ENCODE measurements at regions not wholly inside any gene's neighbourhood (a gene's known extent, or its start where the extent isn't known, plus 50 kb on each side); places are given as distances from the start of the nearest gene placed in this dataset.

GRCh38 chr16:26959416-26960009 is 107.2 kb upstream of the C16orf82 start:
- H2AFZ ChIP-seq (ENCODE audit: control insufficient read depth, low read length): no peak overlapping the region
- H3K36me3 ChIP-seq (ENCODE audit: control insufficient read depth in 2 of 2, extremely low read depth in 1 of 2, insufficient read depth in 2 of 2, low read length in 2 of 2): no peaks in the 10 kb centered on the region
- no peak overlapping the region for H3K27ac ChIP-seq (ENCODE audit: control insufficient read depth, insufficient read depth, low read length)
- no peaks in the 10 kb centered on the region for H4K20me1 ChIP-seq (ENCODE audit: control insufficient read depth, extremely low read depth, insufficient read depth, low read length)
- no peak for DNase-seq (ENCODE audit: low read depth, low spot score)
- H3K4me1 ChIP-seq (ENCODE audit: control insufficient read depth, extremely low read depth, insufficient read depth, low read length): no peaks in the 10 kb centered on the region
- H3K4me3 ChIP-seq (ENCODE audit: control insufficient read depth in 2 of 3, extremely low read depth in 1 of 3, insufficient read depth in 2 of 3, low read depth in 1 of 3, low read length in 3 of 3): no peak overlapping the region
- no peaks in the 10 kb centered on the region for H3K9me1 ChIP-seq (ENCODE audit: control insufficient read depth, extremely low read depth, insufficient read depth, low read length)
- no peak overlapping the region for H3K9ac ChIP-seq (ENCODE audit: control insufficient read depth, extremely low read depth, insufficient read depth, low read length)
- H3K79me2 ChIP-seq (ENCODE audit: control insufficient read depth, insufficient read depth, low read length): no peaks in the 10 kb centered on the region
- TF ChIP-seq CTCF (optimal IDR thresholded peaks at IDR 0.05 in 1 of 3, IDR thresholded peaks at IDR 0.05 in 1 of 3, conservative IDR thresholded peaks at IDR 0.05 in 1 of 3; ENCODE audit: extremely low read depth in 1 of 3, insufficient read depth in 2 of 3, low read length in 3 of 3) (no peak), EZH2 (IDR thresholded peaks at IDR 0.05; ENCODE audit: low read length) (no peak)
- FAIRE-seq: no peak
- dilution Hi-C loops (cut with MboI; ENCODE audit: extremely low pct_ligation_motif_present, low sequenced_read_pairs): no loop called here
- no peaks in the 10 kb centered on the region for H3K27me3 ChIP-seq (ENCODE audit: control insufficient read depth, extremely low read depth, insufficient read depth, low read length)
- H3K4me2 ChIP-seq (ENCODE audit: control insufficient read depth, extremely low read depth, insufficient read depth, low read depth, low read length): no peak overlapping the region
- H3K9me3 ChIP-seq (ENCODE audit: control insufficient read depth, low read depth, low read length): no peaks in the 10 kb centered on the region

- DNase-seq (ENCODE audit: low read depth, low spot score): no peak
- H4K20me1 ChIP-seq (ENCODE audit: control insufficient read depth, extremely low read depth, insufficient read depth, low read length): no peaks in the 10 kb centered on the region
- no peak overlapping the region for H3K4me2 ChIP-seq (ENCODE audit: control insufficient read depth, extremely low read depth, insufficient read depth, low read depth, low read length)
- FAIRE-seq: no peak
- no peak overlapping the region for H3K9ac ChIP-seq (ENCODE audit: control insufficient read depth, extremely low read depth, insufficient read depth, low read length)
- H3K9me1 ChIP-seq (ENCODE audit: control insufficient read depth, extremely low read depth, insufficient read depth, low read length): no peaks in the 10 kb centered on the region
- H3K27ac ChIP-seq (ENCODE audit: control insufficient read depth, insufficient read depth, low read length): no peak overlapping the region
- no peak overlapping the region for H2AFZ ChIP-seq (ENCODE audit: control insufficient read depth, low read length)
- dilution Hi-C loops (cut with MboI; ENCODE audit: extremely low pct_ligation_motif_present, low sequenced_read_pairs): no loop called here
- H3K27me3 ChIP-seq (ENCODE audit: control insufficient read depth, extremely low read depth, insufficient read depth, low read length): no peaks in the 10 kb centered on the region
- no peaks in the 10 kb centered on the region for H3K9me3 ChIP-seq (ENCODE audit: control insufficient read depth, low read depth, low read length)
- no peaks in the 10 kb centered on the region for H3K79me2 ChIP-seq (ENCODE audit: control insufficient read depth, insufficient read depth, low read length)
- TF ChIP-seq EZH2 (IDR thresholded peaks at IDR 0.05; ENCODE audit: low read length) (no peak), CTCF (optimal IDR thresholded peaks at IDR 0.05 in 1 of 3, IDR thresholded peaks at IDR 0.05 in 1 of 3, conservative IDR thresholded peaks at IDR 0.05 in 1 of 3; ENCODE audit: extremely low read depth in 1 of 3, insufficient read depth in 2 of 3, low read length in 3 of 3) (no peak)
- no peaks in the 10 kb centered on the region for H3K36me3 ChIP-seq (ENCODE audit: control insufficient read depth in 2 of 2, extremely low read depth in 1 of 2, insufficient read depth in 2 of 2, low read length in 2 of 2)
- no peaks in the 10 kb centered on the region for H3K4me1 ChIP-seq (ENCODE audit: control insufficient read depth, extremely low read depth, insufficient read depth, low read length)
- H3K4me3 ChIP-seq (ENCODE audit: control insufficient read depth in 2 of 3, extremely low read depth in 1 of 3, insufficient read depth in 2 of 3, low read depth in 1 of 3, low read length in 3 of 3): no peak overlapping the region
Observed at GRCh38 chr16:26961459-26961858, 105.3 kb upstream of the C16orf82 start.
